Left renal pelvis (tissue), 4 donors: ENCODE measurements at regions not wholly inside any gene's neighbourhood (a gene's known extent, or its start where the extent isn't known, plus 50 kb on each side); places are given as distances from the start of the nearest gene placed in this dataset.
"Not testable (repeated sequence)": the region's sequence is repeated elsewhere in the genome, so short reads cannot be mapped to it uniquely, and the experiment has no call there.

ENCODE experiments used
- DNase-seq, 4 donors: peaks; one replicate each; pipeline ENCODE4 v3.0.0-alpha.2; 2013; ENCODE audit warnings: low read depth in 4 of 4, low spot score in 3 of 4

GRCh38 chr17:62160816-62161215, 95.7 kb upstream of the MED13 start:
- no peak for DNase-seq

GRCh38 chr17:62159994-62160393, 94.9 kb upstream of the MED13 start:
- no peak for DNase-seq

DNA sequence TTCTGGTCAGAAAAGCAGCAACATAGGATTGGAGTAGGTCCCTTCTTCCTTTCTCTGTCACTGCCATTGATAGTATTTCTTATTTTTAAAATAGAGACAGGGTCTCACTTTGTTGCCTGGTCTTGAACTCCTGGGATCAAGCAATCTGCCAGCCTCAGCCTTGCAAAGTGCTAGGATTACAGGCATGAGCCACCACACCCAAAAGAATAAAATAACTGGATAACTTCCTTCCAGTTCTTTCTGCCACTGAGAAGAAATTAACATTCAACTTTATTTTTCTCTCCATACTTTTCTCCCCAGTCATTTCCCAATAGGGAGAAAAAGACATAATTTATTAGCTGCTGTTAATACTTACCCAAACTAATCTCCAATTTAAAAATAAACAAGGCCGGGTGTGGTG, 91.9 kb upstream of the MED13 start:
- DNase-seq, result no peak

- DNase-seq, result no peak
Measured at GRCh38 chr17:62154909-62155308, 89.8 kb upstream of the MED13 start.

- DNase-seq, result no peak
Measured at GRCh38 chr17:62150471-62150870, 85.4 kb upstream of the MED13 start.

DNA sequence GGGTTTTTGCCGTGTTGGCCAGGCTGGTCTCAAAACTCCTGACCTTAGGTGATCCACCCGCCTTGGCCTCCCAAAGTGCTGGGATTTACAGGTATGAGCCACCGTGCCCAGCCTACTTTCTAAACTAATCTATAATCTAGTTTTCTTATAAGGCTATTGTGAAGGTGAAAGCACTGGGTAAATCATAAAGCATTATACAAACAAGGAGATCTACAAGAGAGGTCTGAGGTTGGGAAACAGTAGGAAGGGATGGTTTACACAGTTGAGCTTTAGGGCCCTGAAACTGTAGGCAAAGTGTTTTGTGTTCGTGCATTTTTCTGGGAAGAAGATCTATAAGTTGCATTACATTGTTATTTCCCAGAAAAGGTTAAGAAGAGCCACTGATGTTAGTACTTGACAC, 84.9 kb upstream of the MED13 start:
- DNase-seq, result no peak

- DNase-seq, result no peak
Measured at GRCh38 chr17:62147284-62147683, 82.2 kb upstream of the MED13 start.

GRCh38 chr17:62140836-62141235, 75.8 kb upstream of the MED13 start:
- DNase-seq, result no peak

GRCh38 chr17:62140376-62140775, 75.3 kb upstream of the MED13 start:
- DNase-seq, result no peak

DNA sequence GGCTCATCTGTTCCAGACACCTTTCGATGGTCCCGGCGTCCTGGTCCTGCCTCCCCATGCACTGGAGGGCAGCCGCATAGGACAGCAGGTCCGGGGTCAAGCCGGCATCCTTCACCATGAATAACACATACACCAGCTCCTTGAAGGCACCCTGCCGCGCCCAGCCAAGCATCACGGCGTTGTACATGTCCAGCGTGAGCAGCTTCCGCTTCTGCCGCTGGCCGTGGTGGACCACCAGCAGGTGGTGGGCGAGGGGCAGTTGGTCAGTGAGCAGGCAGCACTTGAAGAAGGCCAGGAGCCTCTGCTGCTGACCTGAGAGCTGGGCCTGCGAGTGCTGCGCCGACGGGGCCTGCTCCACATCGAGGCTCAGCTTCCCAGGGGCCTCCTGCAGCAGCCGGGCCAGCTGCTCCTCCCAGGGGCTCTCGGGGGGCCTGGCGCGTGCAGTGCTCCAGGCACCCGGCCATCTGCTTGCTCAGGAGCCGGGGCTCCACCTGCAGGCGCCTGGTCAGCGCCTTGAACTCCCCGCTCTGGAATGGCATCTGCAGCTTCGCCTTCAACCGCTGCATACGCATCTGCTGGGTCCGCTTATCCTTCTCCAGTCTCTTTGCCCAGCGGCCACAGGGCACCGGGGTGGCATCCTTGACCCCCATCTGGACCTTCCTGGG, 74.7 kb upstream of the MED13 start:
- not testable (repeated sequence) for DNase-seq

DNA sequence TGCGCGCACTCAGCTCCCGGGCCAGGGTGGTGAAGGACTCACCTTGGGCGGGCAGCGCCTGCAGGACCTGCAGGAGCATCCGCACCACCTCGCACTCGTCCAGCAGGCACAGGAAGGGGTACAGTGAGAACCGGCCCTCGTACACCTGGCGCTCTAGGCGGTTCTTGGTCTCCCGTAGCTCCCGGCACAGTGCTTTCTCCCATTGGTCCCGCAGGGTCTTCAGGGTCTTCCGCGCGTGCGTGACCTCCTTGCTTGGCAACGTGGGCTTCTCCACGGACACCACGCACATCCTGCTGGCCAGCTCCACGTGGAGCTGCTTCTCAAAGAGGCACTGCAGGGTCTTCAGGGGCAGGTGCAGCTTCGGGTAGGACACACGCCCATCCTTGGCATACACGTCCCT, 74.1 kb upstream of the MED13 start:
- no peak for DNase-seq

DNA sequence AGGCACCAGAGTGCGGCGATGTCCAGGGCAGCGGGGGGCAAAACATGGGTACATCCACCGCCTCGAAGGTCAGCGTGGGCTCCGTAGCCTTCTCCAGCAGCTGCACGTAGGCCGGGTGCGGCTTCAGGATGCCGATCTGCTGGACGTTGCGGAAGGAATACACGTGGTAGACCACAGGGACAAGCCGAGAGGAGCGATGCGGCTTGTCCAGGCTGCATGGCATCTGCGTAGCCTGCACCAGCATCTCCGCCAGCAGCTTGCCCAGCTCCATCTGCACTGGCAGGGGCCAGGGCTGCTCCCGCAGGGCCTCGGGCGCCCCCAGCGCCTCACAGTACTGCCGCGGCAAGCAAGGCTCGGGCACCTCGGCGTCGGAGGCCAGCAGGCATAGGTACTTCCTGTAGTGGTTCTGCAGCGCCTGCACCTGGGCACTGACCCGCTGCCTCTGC, 73.6 kb upstream of the MED13 start:
- DNase-seq, result not testable (repeated sequence)

- DNase-seq, result not testable (repeated sequence)
Measured at GRCh38 chr17:62137734-62138624, 72.9 kb upstream of the MED13 start.

GRCh38 chr17:62137013-62137733, 72.1 kb upstream of the MED13 start:
- not testable (repeated sequence) for DNase-seq

DNA sequence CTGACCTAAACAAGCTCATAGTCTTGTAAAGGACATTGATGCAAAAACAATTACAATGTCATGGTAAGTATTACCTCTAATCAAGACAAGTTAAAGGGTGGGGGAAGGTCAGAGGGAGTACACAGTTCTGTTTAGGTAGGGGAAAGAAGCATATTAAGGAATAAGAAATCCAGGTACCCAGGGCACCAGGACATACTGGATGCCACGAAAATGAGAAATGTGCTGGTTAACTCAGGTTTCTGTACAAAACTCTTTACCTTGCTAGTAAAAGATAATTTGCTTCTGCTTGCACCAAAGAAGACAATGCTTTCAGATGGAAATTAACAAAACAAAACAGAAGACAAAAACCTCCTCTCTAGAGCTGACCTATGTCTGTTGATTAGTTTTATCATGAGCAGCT, 70.7 kb upstream of the MED13 start:
- DNase-seq, result no peak

- DNase-seq, result not testable (repeated sequence)
Measured at GRCh38 chr17:62135096-62135495, 70.0 kb upstream of the MED13 start.

DNA sequence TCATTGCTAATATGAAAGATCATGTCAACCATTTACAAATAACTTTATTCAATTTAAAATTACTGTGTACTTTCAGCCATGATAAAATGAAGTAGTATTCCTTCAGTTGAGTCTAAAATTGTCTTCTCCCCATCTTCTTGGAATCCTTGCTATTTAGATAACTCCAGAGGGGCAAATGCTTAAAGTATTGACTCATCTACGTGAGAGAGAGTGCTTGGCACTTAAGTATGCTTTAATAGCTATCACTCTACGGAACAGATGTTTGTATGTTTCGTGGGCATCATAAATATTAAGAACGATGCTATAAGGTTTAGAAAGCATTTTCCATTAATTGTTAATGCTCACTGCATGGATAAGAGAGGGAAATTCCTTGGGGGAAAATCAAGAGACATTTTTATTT, 69.3 kb upstream of the MED13 start:
- no peak for DNase-seq

DNA sequence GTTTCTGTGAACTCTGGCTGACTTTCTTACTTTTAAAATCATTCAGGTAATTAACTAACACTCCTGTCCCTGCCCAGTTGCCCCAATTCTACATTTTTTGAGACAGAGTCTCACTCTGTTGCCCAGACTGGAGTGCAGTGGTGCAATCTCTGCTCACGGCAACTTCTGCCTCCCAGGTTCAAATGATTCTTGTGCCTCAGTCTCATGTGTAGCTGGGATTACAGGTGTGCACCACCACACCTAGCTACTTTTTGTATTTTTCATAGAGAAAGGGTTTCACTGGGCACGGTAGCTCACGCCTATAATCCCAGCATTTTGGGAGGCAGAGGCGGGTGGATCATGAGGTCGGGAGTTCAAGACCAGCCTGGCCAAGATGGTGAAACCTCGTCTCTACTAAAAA, 66.2 kb upstream of the MED13 start:
- not testable (repeated sequence) for DNase-seq

GRCh38 chr17:62130739-62131138, 65.7 kb upstream of the MED13 start:
- no peak for DNase-seq

DNA sequence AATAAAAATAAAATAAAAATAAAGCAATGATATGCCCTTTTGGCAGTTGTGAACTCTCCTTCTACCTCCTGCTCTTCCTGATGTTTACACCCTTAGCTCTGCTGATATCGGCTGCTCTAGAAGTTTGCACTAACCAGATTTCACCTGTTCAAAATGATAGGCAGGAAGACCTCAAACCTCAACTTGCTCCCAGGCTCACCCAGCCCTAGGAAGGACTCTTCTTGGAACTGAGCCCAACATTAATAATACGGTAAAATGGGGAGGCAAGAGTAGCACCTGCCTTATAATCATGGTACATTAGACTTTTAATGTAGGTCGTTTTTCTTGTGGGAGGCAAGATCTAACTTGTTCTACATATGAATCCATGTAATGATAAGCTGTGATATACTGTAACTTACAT, 61.2 kb upstream of the MED13 start:
- DNase-seq, result no peak

GRCh38 chr17:62125307-62125706, 60.2 kb upstream of the MED13 start:
- no peak for DNase-seq
